HG03045 (cell line): ENCODE measurements at regions not wholly inside any gene's neighbourhood (a gene's known extent, or its start where the extent isn't known, plus 50 kb on each side); places are given as distances from the start of the nearest gene placed in this dataset.
"Not testable (repeated sequence)": the region's sequence is repeated elsewhere in the genome, so short reads cannot be mapped to it uniquely, and the experiment has no call there.

ENCODE experiments used
- ATAC-seq: cut with Tn5 transposase; IDR thresholded peaks from one replicate; pipeline ENCODE4 v1.9.1; 2021; ENCODE audit warnings: mild to moderate bottlenecking, moderate library complexity; ENCODE audit not compliant: unreplicated experiment

DNA sequence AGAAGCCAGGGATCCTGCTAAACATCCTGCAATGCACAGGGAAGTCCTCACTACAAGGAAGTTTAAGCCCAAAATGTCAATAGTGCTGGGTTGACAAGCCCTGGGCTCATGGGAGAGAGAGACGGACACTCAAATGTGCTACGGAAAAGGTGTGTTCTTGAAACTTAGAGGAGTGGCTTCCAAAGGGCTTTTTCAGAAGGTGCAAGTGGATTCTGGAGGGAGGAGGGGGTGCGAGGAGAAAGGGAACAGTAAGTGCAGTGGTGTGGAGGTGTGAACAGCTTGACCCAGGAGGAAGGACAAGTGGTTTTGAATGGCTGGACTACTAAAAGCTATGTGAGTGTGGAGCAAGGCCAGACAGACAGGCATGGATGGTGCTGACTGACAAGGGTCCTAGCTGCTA lies 50.4 kb upstream of the CECR2 start:
- ATAC-seq, result no peak

DNA sequence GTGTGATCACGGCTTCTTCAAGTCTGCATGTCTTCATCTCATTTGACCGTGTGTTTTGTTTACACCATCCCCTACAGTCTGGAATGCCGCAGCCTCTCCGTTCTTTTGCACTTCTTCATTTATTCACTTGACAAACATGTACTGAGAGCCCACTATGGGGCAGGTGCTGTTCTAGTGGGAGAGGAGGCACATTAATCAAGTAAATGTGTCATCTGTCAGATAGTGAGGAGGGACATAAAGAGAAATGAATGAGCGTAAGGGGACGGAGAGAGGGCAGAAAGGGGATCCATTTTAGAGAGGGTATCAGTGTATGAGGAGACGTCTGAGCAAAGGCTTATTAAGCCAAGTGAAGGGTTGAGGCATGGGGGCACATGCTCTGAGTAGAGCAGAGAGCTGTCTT lies 54.0 kb upstream of the CECR2 start:
- no peak for ATAC-seq

DNA sequence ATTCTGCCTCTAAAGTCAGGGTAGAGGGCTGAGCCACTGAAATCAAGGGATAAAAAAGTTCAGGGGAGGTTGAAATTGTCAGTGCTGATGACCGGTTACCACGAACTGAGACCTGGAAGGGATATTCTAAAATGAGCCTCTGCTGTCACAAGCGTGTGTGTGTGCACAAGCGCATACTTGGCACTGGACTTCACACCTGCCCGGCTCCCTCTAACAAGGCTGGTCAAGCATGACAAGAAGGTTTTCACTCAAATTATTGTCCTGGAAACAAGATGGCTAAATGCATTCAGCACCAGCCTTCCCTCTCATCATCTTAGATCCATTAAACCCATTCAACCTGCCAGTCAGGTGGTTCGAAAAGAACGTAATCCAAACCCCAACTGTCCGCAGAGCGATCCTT lies 54.8 kb upstream of the CECR2 start:
- no peak for ATAC-seq

DNA sequence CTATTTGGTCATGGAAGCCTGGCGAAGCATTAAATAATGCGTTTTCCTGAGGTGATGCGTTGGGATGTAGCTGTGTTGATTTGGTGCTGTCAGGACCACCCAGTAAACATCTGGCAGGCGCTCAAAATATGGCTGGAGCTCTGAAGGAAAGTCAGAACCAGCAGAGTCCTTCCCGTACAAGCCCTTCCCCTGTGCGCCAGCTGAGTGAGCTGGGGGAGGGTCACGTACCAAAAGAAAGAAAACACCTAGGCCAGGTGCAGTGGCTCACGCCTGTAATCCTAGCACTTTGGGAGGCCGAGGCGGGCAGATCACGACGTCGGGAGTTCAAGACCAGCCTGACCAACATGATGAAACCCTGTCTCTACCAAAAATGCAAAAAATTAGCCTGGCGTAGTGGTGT lies 55.6 kb upstream of the CECR2 start:
- ATAC-seq, result no peak

DNA sequence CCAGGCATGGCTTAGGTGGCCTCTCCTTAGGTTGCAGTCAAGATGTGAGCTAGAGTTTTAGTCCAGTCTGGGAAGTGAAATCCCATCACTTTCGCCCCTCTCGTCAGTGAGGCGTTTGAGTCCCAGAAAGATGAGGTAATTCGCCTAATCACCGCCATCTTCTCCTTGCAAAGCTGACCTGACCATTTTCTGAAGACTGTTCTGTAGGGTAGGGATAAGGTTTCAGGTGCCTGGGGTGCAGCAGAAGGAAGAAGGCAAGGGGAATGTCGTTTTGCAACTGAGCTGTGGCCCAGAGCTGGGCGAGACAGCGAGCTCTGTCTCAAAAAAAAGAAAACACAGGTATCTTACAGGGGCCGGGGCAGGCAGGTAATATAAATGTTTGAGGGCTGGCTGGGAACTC lies 61.7 kb upstream of the CECR2 start:
- no peak for ATAC-seq

- ATAC-seq, result no peak
Measured at GRCh38 chr22:17305076-17305475, 64.2 kb upstream of the CECR2 start.

DNA sequence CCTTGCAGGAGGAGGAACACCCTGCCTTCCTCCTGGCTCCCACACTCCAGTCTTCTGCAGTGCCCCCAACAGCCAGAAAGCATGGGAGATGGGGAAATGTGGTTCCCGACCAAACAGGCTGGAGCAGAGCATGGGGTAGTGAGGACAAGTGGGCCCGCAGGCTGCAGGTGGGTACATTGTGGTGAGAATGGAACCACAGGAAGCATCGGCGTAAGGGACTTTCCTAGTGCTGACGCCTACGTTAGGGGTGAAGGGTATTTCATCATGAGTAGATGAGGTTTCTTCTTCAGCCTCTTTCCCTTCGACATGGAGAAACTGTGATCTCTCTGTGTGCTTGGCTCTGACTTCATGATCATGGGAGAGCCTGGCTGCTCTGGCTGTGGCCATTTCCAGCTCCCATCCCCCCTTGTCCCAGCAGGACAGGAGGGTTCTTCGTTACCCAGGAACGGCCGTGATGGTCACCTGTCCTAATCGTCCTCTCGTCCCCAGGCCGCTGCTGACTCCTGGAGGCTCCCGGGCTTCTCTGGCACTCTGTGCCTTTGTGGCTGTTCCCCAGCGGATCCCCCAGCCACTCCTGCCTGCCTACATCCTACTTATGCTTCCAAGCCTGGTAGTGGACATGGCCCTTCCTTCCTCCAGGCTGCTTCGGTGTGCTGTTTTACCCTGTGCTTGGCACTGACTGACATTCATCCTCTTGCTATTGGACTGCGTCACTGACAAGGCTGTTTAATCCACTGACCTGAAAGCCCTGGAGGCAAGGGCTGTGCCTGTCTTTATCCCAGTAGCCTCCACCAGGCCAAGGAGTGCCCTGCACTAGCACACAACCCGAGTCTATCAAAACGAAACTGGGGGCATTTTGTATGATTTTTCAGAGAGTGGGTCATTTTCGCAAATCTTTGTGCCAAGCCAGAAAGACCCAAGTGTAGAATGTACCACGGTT lies 65.2 kb upstream of the CECR2 start:
- peak; percentile 84 for ATAC-seq

DNA sequence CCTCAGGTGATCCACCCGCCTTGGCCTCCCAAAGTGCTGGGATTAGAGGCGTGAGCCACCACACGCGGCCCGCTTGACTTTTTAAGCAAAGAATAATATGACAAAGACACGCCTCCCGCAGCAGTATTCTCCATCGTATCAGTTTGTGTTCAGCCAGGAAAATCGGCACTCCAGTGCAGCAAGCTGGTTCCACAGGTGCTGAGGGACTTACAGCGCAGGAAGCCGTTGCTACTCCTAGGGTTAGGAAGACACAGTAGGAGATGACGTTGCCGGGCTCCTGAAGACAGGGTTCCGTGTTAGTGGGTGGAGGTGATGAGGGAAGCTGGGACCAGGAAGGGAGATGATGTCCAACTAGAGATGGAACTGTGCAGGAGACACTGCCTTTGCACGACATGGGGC lies 65.8 kb upstream of the CECR2 start:
- no peak for ATAC-seq

DNA sequence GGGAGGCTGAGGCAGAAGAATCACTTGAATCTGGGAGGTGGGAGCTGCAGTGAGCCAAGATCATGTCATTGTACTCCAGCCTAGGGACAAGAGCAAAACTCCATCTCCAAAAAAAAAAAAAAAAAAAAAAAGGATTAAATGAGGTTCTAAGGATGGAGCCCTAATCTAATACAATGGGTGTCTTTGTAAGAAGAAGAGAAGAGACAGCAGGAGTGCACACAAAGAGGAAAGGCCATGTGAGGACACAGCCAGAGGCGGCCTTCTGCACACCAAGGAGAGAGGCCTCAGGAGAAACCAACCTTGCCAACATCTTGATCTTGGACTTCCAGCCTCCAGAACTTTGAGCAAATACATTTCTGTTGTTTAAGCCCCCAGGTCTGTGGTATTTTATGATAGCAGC lies 66.6 kb upstream of the CECR2 start:
- ATAC-seq, result no peak

DNA sequence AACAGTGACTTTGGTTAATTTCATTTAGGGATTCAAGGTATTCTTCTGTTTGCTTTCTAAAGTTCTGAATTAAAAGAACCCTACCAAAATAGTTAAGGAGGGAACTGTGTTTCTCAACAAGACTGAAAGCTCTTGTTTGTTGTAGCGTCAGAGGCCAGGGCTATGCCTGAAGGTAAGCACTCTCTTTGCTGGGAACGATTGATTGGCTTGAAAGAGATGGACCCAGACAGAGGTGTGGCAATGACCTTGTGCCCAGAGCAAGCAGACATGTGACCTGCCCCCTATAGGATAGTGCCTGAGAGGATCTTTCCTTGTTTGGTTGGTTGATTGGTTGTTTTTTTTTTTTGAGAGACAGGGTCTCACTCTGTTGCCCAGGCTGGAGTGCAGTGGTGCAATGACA lies 68.3 kb upstream of the CECR2 start:
- no peak for ATAC-seq

DNA sequence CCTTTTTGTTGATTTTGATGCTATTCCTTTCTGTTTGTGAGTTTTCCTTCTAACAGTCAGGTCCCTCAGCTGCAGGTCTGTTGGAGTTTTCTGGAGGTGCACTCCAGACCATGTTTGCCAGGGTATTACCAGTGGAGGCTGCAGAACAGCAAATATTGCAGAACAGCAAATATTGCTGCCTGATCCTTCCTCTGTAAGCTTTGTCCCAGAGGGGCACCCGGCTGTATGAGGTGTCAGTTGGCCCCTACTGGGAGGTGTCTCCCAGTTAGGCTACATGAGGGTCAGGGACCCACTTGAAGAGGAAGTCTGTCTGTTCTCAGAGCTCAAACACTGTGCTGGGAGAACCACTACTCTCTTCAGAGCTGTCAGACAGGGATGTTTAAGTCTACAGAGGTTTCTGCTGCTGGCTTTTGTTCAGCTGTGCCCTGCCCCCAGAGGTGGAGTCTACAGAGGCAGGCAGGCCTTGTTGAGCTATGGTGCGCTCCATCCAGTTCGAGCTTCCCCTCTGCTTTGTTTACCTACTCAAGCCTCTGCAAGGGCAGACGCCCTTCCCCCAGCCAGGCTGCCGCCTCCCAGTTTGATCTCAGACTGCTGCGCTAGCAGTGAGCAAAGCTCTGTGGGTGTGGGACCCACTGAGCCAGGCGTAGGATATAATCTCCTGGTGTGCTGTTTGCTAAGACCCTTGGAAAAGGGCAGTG lies 70.3 kb upstream of the CECR2 start:
- ATAC-seq, result not testable (repeated sequence)

- ATAC-seq, result no peak
Measured at GRCh38 chr22:17285656-17286055, 66.4 kb upstream of the ADA2 start.

GRCh38 chr22:17284888-17285287 lies 65.7 kb upstream of the ADA2 start:
- no peak for ATAC-seq

GRCh38 chr22:17284466-17284865 lies 65.2 kb upstream of the ADA2 start:
- ATAC-seq, result no peak

DNA sequence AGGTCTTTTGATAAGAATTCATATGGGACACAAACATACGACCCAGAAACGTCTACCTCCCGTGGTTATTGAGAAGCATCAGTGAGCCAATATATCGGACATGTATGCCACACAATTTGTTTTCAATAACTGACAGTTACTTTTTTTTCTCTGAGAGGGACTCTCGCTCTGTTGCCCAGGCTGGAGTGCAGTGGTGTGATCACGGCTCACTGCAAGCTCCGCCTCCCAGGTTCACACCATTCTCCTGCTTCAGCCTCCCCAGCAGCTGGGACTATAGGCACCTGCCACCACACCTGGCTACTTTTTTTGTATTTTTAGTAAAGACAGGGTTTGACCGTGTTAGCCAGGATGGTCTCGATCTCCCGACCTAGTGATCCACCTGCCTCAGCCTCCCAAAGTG lies 64.6 kb upstream of the ADA2 start:
- ATAC-seq, result not testable (repeated sequence)

DNA sequence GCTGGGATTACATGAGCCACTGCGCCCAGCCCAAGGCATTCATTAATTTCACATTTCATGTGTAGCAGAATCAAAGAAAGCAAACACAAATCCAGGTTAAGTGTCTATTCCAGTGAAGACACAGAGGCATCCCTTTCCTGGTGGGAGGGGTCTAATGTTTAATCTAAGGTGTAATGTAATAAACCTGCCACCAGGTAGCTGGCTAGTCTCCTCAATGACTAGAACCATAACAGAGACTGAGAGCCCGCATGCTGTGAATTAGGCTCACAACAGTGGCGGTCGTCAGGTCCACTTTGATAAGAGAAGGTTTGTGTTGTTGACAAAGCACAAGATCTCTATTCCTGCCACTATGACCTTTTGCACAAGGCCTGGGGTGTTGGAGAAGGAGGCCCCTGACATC lies 64.2 kb upstream of the ADA2 start:
- ATAC-seq, result no peak

DNA sequence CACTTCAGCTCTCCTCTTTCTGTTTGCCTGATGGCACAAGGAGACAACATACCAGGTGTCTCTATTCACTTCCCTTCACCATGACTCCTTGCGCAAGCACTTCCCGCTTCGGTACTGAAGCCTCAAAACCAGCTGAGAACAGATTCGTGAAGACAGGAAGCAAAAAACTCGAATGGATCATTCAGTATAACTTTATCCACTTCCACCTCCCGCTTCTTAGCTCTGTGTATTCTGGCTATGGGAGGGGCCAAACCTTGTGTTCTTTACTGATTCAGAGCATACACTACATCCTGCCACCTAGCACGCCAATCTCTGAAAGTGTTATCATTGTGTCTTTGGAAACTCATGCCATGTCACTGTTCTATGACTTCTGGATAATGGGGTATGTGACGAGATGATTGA lies 62.2 kb upstream of the ADA2 start:
- no peak for ATAC-seq

- no peak for ATAC-seq
Measured at GRCh38 chr22:17281026-17281425, 61.8 kb upstream of the ADA2 start.

DNA sequence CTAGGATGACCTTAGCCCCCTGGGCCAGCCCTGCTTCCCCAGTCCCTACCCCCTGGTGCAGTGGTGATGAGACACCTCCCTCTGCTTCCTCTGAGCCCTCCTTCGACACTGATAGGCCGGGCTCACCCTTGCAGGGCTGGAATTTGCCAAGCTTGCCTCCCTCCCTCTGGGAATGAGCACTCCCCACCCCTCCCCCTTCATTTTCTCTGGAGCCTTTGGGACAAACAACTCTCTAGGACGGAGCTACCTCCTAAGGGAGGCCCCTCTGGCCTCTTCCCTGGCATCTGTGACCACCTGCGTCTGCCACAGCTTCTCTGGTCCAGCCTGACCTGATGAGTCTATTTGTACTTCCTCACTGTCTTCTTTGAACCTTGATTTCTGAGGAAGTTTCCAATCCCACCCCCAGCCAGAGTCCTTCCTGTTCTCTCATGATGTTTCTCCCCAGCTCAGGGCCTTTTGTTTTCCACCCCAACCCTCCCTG lies 53.3 kb upstream of the ADA2 start:
- no peak for ATAC-seq

DNA sequence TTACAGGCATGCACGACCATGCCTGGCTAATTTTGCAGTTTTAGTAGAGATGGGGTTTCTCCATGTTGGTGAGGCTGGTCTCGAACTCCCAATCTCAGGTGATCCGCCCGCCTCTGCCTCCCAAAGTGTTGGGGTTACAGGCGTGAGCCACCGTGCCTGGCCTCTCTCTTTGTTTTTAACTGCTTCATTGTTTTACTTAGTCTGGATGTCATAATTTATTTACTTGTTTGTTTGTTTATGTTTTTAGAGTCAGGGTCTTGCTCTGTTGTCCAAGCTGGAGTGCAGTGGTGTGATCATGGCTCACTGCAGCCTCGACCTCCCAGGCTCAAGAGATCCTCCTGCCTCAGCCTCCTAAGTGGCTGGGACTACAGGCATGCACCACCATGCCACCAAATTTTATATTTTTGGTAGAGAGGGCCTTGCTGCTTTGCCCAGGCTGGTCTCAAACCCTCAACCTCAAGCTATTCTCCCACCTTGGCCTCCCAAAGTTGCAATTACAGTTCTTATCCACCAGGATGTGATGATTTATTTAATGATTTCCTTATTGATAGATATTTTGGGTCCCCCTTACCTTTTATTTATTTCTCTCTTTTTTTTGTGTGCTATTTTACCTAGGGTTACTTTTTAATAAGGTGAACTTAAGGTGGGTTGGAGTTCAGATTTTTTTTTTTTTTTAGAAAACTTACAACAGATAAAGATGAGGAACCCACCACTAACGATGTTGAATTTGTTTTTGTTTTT lies 52.6 kb upstream of the ADA2 start:
- no peak for ATAC-seq

GRCh38 chr22:17269607-17270261 lies 50.5 kb upstream of the ADA2 start:
- no peak for ATAC-seq
